Prostate gland (tissue), 2 donors: ENCODE measurements at regions not wholly inside any gene's neighbourhood (a gene's known extent, or its start where the extent isn't known, plus 50 kb on each side); places are given as distances from the start of the nearest gene placed in this dataset.
"Not testable (repeated sequence)": the region's sequence is repeated elsewhere in the genome, so short reads cannot be mapped to it uniquely, and the experiment has no call there.

Source experiments
- CTCF ChIP-seq, 4 experiments: fragments of 200-600 bp in 2 of 4; fragments of 450-650 bp in 2 of 4; sonication (generic) in 2 of 4; IDR thresholded peaks; 1 replicate in 3 of 4; 2 replicates in 1 of 4; pipeline ENCODE4 v1.5.1; 2016 to 2019; ENCODE audit warnings: antibody characterized with exemption in 4 of 4, mild to moderate bottlenecking in 2 of 4, moderate library complexity in 2 of 4
- POLR2A ChIP-seq: fragments of 450-650 bp; IDR thresholded peaks from one replicate; pipeline ENCODE4 v1.6.1; 2016; ENCODE audit warnings: antibody characterized with exemption, mild to moderate bottlenecking
- POLR2AphosphoS5 ChIP-seq: sonication (generic); formaldehyde crosslinking; IDR thresholded peaks from one replicate; pipeline ENCODE4 v1.6.1; 2017; ENCODE audit warnings: antibody characterized with exemption

GRCh38 chr9:88849878-88850277 is 141.4 kb upstream of the S1PR3 start:
- not testable (repeated sequence) for TF ChIP-seq POLR2AphosphoS5; POLR2A; CTCF (IDR thresholded peaks at IDR 0.05)
